OCI-LY7 (cell line): ENCODE measurements at regions not wholly inside any gene's neighbourhood (a gene's known extent, or its start where the extent isn't known, plus 50 kb on each side); places are given as distances from the start of the nearest gene placed in this dataset.

Experiments
- BruUV-seq: library from RNA; stranded (reverse); fragments of 400-500 nt; replicated peaks from 2 replicates; lab custom pipeline; 2021; lab: Mats Ljungman, UMichigan
- CTCF ChIA-PET: fragments of 300-600 bp; sonication (Branson Sonifier 250); formaldehyde crosslinking; loops from one replicate; lab custom pipeline; 2022; ENCODE audit warnings: antibody characterized with exemption; ENCODE audit not compliant: unreplicated experiment; lab: Charles Lee
- POLR2A ChIA-PET: fragments of 300-600 bp; sonication (Branson Sonifier 250); formaldehyde crosslinking; loops from one replicate; lab custom pipeline; 2022; ENCODE audit warnings: antibody characterized with exemption; lab: Charles Lee
- DNase-seq: peaks from one replicate; pipeline ENCODE4 v3.0.0-alpha.2; 2015; ENCODE audit warnings: low spot score
- H2AFZ ChIP-seq: fragments of 200-600 bp; sonication (generic), shearing (Covaris generic); 2 replicates; pipeline ENCODE4 v1.6.1; 2014; ENCODE audit warnings: mild to moderate bottlenecking, antibody characterized with exemption, low read length, moderate library complexity
- H3K27ac ChIP-seq: fragments of 200-600 bp; sonication (generic); 2 replicates; pipeline ENCODE4 v1.5.1; 2014; ENCODE audit warnings: mixed run types, low read depth, mild to moderate bottlenecking, moderate library complexity, low read length, inconsistent platforms; ENCODE audit not compliant: poor library complexity, severe bottlenecking
- H3K36me3 ChIP-seq: fragments of 200-600 bp; sonication (generic); 2 replicates; pipeline ENCODE4 v1.6.1; 2014; ENCODE audit warnings: mild to moderate bottlenecking, antibody characterized with exemption, low read length, moderate library complexity, mixed read lengths; ENCODE audit not compliant: insufficient read depth
- H3K4me1 ChIP-seq: fragments of 200-600 bp; sonication (generic); 2 replicates; pipeline ENCODE4 v1.5.1; 2014; ENCODE audit warnings: mild to moderate bottlenecking, low read length; ENCODE audit not compliant: insufficient read depth, poor library complexity, severe bottlenecking
- H3K4me2 ChIP-seq: fragments of 200-600 bp; sonication (generic); 2 replicates; pipeline ENCODE4 v1.6.1; 2014; ENCODE audit warnings: mild to moderate bottlenecking, low read length
- H3K4me3 ChIP-seq: fragments of 200-600 bp; sonication (generic); 2 replicates; pipeline ENCODE4 v1.5.1; 2014; ENCODE audit warnings: mild to moderate bottlenecking, low read depth, low read length; ENCODE audit not compliant: poor library complexity, severe bottlenecking
- H3K79me2 ChIP-seq: fragments of 200-600 bp; sonication (generic); 2 replicates; pipeline ENCODE4 v1.6.1; 2016; ENCODE audit warnings: low read depth, mild to moderate bottlenecking, low read length, moderate library complexity, mixed read lengths; ENCODE audit not compliant: insufficient read depth
- H3K9me2 ChIP-seq: fragments of 200-600 bp; sonication (generic); 2 replicates; pipeline ENCODE4 v1.6.1; 2016; ENCODE audit warnings: mild to moderate bottlenecking, low read length, mixed read lengths; ENCODE audit not compliant: insufficient read depth
- H3K9me3 ChIP-seq: fragments of 200-600 bp; sonication (generic); 2 replicates; pipeline ENCODE4 v1.6.1; 2014; ENCODE audit warnings: mild to moderate bottlenecking, mixed run types, low read length, mixed read lengths
- H4K20me1 ChIP-seq: fragments of 200-600 bp; sonication (generic); 2 replicates; pipeline ENCODE4 v1.6.1; 2014; ENCODE audit warnings: mild to moderate bottlenecking, antibody characterized with exemption, low read length, moderate library complexity, mixed read lengths; ENCODE audit not compliant: insufficient read depth
- EZH2phosphoT487 ChIP-seq: fragments of 200-600 bp; sonication (generic); IDR thresholded peaks from 2 replicates; pipeline ENCODE4 v1.6.1; 2018; ENCODE audit warnings: low read depth, borderline replicate concordance, mild to moderate bottlenecking, mixed run types, antibody characterized with exemption, low read length, moderate library complexity, mixed read lengths
- intact Hi-C: fragments of 100-400 bp; cut with micrococcal nuclease; formaldehyde crosslinking; loops from one replicate; pipeline ENCODE4 v1.10.0; 2022; ENCODE audit not compliant: unreplicated experiment
- TF ChIP-seq, protein P1 (sequence below): fragments of 200-600 bp; sonication (generic); conservative IDR thresholded peaks from 2 replicates; pipeline ENCODE4 v1.5.1; 2014; ENCODE audit warnings: mild to moderate bottlenecking, antibody characterized with exemption, low read length, moderate library complexity, mixed read lengths

DNA sequence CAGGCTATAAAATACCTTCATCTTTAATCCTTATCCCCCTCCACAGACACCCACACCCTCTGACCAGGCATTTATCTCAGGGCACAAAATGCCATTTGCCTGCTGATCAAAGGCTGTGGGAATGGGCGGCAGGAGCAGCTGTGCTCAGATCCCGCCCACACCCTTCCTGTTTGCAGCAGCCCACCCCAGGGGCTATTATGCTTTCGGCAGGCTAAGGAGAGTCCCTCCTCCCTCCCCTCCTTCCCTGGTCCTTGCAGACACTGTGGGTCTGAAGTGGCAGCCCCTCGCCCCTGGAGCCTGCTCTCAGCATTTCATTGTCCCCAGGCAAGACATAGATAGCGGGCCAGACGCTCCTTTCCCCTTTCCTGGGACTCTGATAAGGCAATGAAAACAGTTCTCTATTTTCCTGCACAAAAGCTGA is 220.8 kb upstream of the HEY2 start:
- Histone ChIP-seq H3K4me2 (no peak overlapping the region), H2AFZ (no peak overlapping the region), H3K9me2 (no peaks in the 10 kb centered on the region), H3K4me3 (no peak overlapping the region), H3K27ac (no peak overlapping the region), H3K36me3 (no peaks in the 10 kb centered on the region), H3K79me2 (no peaks in the 10 kb centered on the region), H3K9me3 (no peaks in the 10 kb centered on the region), H3K4me1 (no peaks in the 10 kb centered on the region), H4K20me1 (no peaks in the 10 kb centered on the region)
- DNase-seq: no peak
- CTCF ChIA-PET: no interaction called here
- no TSS peak for BruUV-seq
- TF ChIP-seq EZH2phosphoT487: no peak
- TF ChIP-seq, protein P1, sequence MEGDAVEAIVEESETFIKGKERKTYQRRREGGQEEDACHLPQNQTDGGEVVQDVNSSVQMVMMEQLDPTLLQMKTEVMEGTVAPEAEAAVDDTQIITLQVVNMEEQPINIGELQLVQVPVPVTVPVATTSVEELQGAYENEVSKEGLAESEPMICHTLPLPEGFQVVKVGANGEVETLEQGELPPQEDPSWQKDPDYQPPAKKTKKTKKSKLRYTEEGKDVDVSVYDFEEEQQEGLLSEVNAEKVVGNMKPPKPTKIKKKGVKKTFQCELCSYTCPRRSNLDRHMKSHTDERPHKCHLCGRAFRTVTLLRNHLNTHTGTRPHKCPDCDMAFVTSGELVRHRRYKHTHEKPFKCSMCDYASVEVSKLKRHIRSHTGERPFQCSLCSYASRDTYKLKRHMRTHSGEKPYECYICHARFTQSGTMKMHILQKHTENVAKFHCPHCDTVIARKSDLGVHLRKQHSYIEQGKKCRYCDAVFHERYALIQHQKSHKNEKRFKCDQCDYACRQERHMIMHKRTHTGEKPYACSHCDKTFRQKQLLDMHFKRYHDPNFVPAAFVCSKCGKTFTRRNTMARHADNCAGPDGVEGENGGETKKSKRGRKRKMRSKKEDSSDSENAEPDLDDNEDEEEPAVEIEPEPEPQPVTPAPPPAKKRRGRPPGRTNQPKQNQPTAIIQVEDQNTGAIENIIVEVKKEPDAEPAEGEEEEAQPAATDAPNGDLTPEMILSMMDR: no peak
- POLR2A ChIA-PET: interaction anchor here (0.8 kb wide), 1 partner anchor 29 kb away, joined by 4 read pairs; no protein-coding TSS in a partner anchor
- intact Hi-C loops: no loop called here

DNA sequence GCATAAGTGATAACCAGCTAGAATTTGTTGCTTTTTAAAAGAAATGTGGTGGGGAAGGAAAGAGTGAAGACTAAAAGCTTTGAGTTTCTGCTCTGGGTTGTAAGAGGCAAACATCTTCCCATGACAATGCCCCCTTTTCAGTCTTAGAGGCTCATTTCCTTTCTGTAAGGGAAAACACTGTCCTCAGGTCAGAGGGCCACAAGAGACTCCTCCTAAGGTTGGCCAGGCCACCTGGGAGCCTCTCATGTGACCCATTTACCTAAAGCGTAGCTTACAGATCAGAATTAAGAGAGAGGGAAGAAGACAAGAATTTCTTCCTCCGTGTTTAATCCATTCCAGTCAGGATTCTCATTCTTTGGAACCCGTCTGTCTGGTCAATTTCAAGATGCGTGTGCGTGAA is 220.4 kb upstream of the HEY2 start:
- DNase-seq: no peak
- H3K79me2 ChIP-seq: no peaks in the 10 kb centered on the region
- H2AFZ ChIP-seq: no peak overlapping the region
- CTCF ChIA-PET: no interaction called here
- no peaks in the 10 kb centered on the region for H3K4me1 ChIP-seq
- no TSS peak for BruUV-seq
- no peak overlapping the region for H3K4me3 ChIP-seq
- no peaks in the 10 kb centered on the region for H3K36me3 ChIP-seq
- no peaks in the 10 kb centered on the region for H3K9me2 ChIP-seq
- H3K27ac ChIP-seq: no peak overlapping the region
- H3K4me2 ChIP-seq: no peak overlapping the region
- H4K20me1 ChIP-seq: no peaks in the 10 kb centered on the region
- H3K9me3 ChIP-seq: no peaks in the 10 kb centered on the region
- TF ChIP-seq EZH2phosphoT487: no peak
- TF ChIP-seq, protein P1: no peak
- POLR2A ChIA-PET: interaction anchor here (0.8 kb wide), 1 partner anchor 29 kb away, joined by 4 read pairs; no protein-coding TSS in a partner anchor
- intact Hi-C loops: no loop called here

DNA sequence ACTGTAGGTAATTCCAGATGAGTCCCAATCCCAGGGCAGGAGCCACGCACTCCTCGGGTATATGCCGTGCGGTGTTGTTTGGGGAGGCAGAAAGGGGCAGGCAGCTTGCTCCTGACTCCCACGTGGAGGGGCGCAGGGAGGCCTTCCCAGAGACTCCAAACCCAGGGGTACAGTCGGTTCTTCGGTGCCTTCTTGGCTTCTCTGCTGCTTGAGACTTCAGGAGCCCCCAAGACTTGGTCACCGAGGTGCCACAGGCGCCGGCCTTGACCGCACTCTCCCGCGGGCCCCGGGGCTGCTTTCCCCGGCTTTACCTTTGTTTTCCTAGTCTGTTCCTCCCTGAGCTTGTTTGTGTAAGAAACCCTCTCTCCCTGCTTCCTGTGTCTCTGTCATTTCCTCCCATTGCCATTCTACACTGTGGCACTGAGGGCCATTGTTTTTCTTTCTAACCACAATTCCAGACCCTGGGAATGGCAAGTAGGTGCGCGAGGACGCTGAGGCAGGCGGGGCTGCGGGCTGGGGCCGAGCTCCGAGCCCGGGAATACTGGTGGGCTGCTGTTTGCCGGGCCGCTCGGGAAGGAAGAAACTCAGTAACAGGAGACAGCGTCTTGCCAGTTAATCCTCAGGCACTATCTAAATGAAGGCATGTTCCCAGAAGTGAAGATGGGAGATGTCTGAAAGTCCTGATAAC is 215.6 kb upstream of the HEY2 start:
- ChIA-PET CTCF (no interaction called here), POLR2A (interaction anchor here (0.6 to 1.6 kb wide), 6 partner anchors 13 to 1239 kb away, joined by 3 to 5 read pairs (median 4); no protein-coding TSS in a partner anchor)
- no peaks in the 10 kb centered on the region for H3K4me1 ChIP-seq
- no peak for DNase-seq
- no peak for TF ChIP-seq EZH2phosphoT487
- TF ChIP-seq, protein P1: no peak
- H3K4me2 ChIP-seq: no peak overlapping the region
- no peaks in the 10 kb centered on the region for H3K36me3 ChIP-seq
- H3K27ac ChIP-seq: no peak overlapping the region
- no peaks in the 10 kb centered on the region for H3K79me2 ChIP-seq
- no peak overlapping the region for H3K4me3 ChIP-seq
- BruUV-seq: no TSS peak
- intact Hi-C loops: no loop called here
- no peaks in the 10 kb centered on the region for H3K9me2 ChIP-seq
- no peak overlapping the region for H2AFZ ChIP-seq
- H3K9me3 ChIP-seq: no peaks in the 10 kb centered on the region
- H4K20me1 ChIP-seq: no peaks in the 10 kb centered on the region
